Right lobe of liver (tissue), 4 donors: ENCODE measurements at regions not wholly inside any gene's neighbourhood (a gene's known extent, or its start where the extent isn't known, plus 50 kb on each side); places are given as distances from the start of the nearest gene placed in this dataset.

Experiments used
- CTCF ChIP-seq, 4 donors: fragments of 200-600 bp in 3 of 4; fragments of 450-650 bp in 1 of 4; IDR thresholded peaks; one replicate each; pipeline versions ENCODE4 v1.5.1 to v1.8.0; 2016 to 2022; ENCODE audit warnings: antibody characterized with exemption in 4 of 4, mild to moderate bottlenecking in 2 of 4
- POLR2A ChIP-seq: fragments of 450-650 bp; IDR thresholded peaks from one replicate; pipeline ENCODE4 v1.6.1; 2017; ENCODE audit warnings: antibody characterized with exemption, mild to moderate bottlenecking
- donor health status: DM: no; HTN: no; CAD: no.
- donor health status: DM: no; HTN: no; CAD: no.
- donor health status: DM: no; HTN: yes; CAD: no.

DNA sequence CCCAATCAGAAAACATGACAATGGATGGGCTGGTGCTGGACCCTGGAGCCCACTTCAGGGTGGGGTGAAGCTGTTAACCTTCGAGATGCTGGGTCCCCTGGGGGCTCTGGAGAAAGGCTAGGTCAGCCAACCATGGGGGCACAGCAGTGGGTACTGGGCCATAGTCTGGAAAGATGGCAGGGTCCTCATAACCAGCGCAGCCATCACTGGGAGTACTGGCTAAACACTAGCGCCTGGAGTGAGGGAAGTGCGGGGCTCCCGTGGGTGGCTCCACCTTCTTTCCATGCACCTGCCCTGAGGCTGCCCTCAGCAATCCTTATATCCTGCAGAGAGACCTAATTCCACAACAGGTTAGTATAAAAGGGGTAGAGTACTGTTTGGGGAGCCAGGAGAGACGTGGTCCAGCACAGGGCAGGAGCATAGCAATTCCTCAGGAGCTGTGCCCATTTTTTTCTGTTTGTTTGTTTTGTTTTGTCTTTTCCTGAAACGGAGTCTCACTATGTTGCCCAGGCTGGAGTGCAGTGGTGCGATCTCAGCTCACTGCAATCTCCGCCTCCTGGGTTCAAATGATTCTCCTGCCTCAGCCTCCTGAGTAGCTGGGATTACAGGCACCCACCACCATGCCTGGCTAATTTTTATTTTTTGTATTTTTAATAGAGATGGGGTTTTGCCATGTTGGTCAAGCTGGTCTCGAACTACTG, 122.6 kb upstream of the MEF2A start:
- TF ChIP-seq CTCF (IDR thresholded peaks at IDR 0.05): no peak
- TF ChIP-seq POLR2A: no peak
